SH-SY5Y (cell line): ENCODE measurements at regions not wholly inside any gene's neighbourhood (a gene's known extent, or its start where the extent isn't known, plus 50 kb on each side); places are given as distances from the start of the nearest gene placed in this dataset.

ENCODE experiments used
- GATA2 ChIP-seq: IDR thresholded peaks from 2 replicates; pipeline ENCODE4 v1.6.1; 2011; ENCODE audit warnings: mild to moderate bottlenecking, low read depth, low read length
- GATA3 ChIP-seq: IDR thresholded peaks from 2 replicates; pipeline ENCODE4 v1.6.1; 2011; ENCODE audit warnings: low read depth, mild to moderate bottlenecking, low read length, moderate library complexity

GRCh38 chr16:49075709-49076108 is 205.9 kb downstream of the CBLN1 start:
- no peak for TF ChIP-seq GATA2
- no peak for TF ChIP-seq GATA3

GRCh38 chr16:49068224-49068623 is 213.4 kb downstream of the CBLN1 start:
- TF ChIP-seq GATA2 (no peak), GATA3 (no peak)

- TF ChIP-seq GATA3 = no peak
These were observed 213.9 kb downstream of the CBLN1 start for GRCh38 chr16:49067776-49068175.

- no peak for TF ChIP-seq GATA3
- TF ChIP-seq GATA2 = no peak
These were observed 220.4 kb downstream of the CBLN1 start for GRCh38 chr16:49061137-49061714.

DNA sequence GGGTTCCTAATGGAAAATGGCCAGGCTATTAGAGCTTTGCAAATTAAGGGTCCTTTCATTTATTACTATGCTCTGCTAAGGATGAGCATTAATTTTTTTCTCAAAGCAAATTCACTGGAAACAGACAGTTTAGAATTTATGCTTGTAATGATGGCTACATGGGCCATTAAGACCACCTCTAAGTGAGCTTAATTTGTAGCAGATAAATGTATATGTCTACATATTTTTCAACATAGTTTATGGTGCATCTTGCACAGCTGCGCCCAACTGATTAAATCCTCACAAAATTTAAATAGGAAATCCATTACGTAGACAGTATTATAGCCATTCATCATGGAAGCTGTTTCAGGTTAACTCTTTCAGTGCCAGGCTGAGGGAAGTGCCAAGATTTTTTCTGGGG is 220.9 kb downstream of the CBLN1 start:
- TF ChIP-seq GATA3 (no peak), GATA2 (no peak)

DNA sequence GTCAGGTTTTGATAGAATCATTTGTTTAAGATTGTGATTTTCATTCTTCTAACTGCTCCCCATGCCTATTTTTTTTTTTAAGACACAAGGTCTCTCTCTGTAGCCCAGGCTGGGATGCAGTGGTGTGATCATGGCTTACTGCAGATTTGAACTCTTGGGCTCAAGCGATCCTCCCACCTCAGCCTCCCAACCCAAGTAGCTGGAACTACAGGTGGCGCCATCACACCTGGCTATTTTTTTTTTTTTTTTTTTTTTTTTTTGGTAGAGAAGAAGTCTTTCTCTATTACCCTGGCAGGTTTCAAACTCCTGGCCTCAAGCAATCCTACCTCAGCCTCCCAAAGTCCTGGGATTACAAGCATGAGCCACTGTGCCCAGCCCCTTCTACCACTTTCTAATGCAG is 223.3 kb downstream of the CBLN1 start:
- TF ChIP-seq GATA3 (no peak), GATA2 (no peak)

DNA sequence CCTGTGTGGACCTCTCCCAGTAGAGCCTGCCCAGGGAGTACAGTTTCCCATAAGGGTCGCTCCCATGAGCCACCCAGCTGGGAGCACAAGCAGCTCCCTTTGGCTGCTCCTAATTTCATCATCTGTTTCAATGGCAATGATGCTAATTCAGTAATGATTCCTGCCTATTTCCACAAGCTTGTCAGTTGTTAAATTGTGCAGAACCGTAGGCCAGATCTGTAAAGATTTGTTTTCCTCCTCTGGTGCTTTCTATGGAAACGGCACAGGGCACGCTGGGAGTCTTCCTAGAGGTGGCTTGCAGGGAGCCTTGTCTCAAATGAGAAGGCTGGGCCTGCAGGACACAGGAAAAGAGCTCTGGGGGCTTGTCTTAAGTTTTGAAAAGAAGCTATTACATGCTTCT is 223.7 kb downstream of the CBLN1 start:
- TF ChIP-seq GATA2 = no peak
- TF ChIP-seq GATA3 = no peak

GRCh38 chr16:49057391-49057790 is 224.2 kb downstream of the CBLN1 start:
- TF ChIP-seq GATA2 = no peak
- no peak for TF ChIP-seq GATA3

- TF ChIP-seq GATA3 (no peak), GATA2 (no peak)
These were observed 225.1 kb downstream of the CBLN1 start for GRCh38 chr16:49056546-49056945.

- TF ChIP-seq GATA2 = no peak
- TF ChIP-seq GATA3 = no peak
These were observed 225.7 kb downstream of the CBLN1 start for GRCh38 chr16:49055824-49056545.

DNA sequence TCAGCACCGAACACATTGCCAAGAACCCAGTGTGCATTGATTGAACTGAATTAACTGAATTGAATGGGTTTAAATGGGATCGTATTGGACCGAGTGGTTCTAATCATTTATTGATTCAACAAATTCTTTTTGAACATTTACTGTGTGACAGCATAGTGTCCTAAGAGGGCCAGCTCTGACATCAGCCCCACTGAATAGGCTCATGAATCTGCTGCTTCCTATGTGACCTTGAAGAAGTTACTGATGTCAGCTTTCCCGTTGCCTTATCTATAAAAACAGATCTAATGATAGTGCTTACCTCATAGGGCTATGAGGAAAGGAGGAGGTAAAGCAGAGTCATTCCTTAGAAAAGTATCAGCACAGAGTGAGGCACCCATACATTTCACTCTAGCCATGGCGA is 226.3 kb downstream of the CBLN1 start:
- TF ChIP-seq GATA3 (no peak), GATA2 (no peak)

DNA sequence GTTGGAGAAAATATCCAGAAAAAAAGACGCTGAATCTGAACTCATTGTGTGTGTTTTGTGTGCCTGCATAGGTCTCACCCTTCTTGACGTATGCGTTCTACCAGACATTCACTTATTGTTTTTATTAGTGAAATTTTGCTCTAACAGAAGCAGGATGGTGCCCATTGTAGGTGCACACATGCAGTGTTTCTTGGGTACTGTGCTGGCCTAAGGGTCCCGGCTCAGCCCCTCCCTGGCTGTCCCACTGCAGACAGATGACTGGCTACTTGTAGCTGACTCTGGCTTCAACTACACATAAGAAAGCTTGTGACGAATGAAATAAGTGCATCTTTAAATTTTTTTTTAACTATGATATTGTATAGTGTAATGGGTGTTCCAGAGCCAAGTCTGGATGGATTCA is 227.0 kb downstream of the CBLN1 start:
- TF ChIP-seq GATA2 = no peak
- no peak for TF ChIP-seq GATA3

- TF ChIP-seq GATA3 = no peak
- no peak for TF ChIP-seq GATA2
These were observed 228.8 kb downstream of the CBLN1 start for GRCh38 chr16:49052846-49053245.

DNA sequence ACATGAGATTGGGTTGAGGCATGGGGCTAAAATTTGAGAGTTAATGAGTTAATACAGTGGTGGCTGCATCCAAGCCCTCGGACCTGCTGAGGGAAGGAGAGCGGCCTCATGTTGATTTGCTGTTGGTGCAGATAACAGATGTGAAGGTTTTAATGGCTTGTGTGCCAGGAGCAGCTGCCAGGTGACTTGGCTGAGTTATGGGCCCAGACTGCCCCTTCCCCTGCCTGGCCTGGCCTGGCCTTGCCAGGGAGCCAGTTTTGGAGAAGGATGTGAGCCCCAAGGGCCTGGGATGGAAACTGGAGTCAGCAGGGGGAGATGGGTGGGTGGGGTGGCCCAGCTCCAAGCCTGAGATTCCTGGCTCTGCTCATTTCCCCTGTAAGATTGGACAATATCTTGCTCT is 230.1 kb downstream of the CBLN1 start:
- TF ChIP-seq GATA3 (no peak), GATA2 (no peak)

DNA sequence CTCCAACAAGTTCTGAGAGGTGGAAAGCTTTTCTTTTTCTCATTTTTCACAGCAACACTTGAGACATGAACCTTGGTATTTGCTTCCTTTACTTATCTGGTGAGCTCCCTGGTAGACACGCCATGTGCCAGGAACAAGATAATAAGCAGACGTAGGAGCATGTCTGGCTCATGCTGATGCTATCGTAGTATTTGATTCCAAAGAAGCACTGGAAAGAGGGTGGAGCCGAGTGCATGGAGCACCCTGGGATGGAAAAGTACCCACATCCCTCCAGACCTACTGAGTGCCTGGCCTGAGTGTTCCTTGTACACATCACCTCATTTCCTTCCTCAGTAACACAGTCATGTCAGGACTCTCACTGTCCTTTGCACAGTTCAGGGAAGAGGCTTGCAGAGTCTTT is 231.0 kb downstream of the CBLN1 start:
- peak; percentile 37; the same call in 1 of the 2 replicates for TF ChIP-seq GATA3
- TF ChIP-seq GATA2 = peak; percentile 55; the same call in 1 of the 2 replicates
